Erythroblast (primary cell): ENCODE measurements at regions not wholly inside any gene's neighbourhood (a gene's known extent, or its start where the extent isn't known, plus 50 kb on each side); places are given as distances from the start of the nearest gene placed in this dataset.

Experiments used
- GATA1 ChIP-seq: IDR thresholded peaks from 2 replicates; pipeline ENCODE4 v1.6.1; 2011; ENCODE audit warnings: low read depth, mild to moderate bottlenecking, control low read depth, low read length, moderate library complexity
- POLR2A ChIP-seq: IDR thresholded peaks from 2 replicates; pipeline ENCODE4 v1.6.1; 2011; ENCODE audit warnings: mild to moderate bottlenecking, low read length

GRCh38 chr2:36197181-36197971, 158.2 kb upstream of the CRIM1 start:
- TF ChIP-seq POLR2A (no peak), GATA1 (no peak)
